Right cardiac atrium (tissue), 5 donors: ENCODE measurements at regions not wholly inside any gene's neighbourhood (a gene's known extent, or its start where the extent isn't known, plus 50 kb on each side); places are given as distances from the start of the nearest gene placed in this dataset.

Experiments used
- ATAC-seq, 2 donors: fragments of 200-7000 bp; cut with Tn5 transposase; one replicate each; pipeline versions ENCODE4 v1.8.0 to v1.9.1; 2020; ENCODE audit warnings: moderate library complexity in 2 of 2, mild to moderate bottlenecking in 1 of 2
- DNase-seq, 3 donors: peaks; one replicate each; pipeline ENCODE4 v3.0.0-alpha.2; 2020
- H3K27ac ChIP-seq: one replicate; pipeline ENCODE4 v1.5.1; 2013; ENCODE audit warnings: mild to moderate bottlenecking, low read length, control low read depth, moderate library complexity
- H3K27me3 ChIP-seq: one replicate; pipeline ENCODE4 v1.6.1; 2013; ENCODE audit not compliant: control insufficient read depth, insufficient read depth
- H3K4me1 ChIP-seq: one replicate; pipeline ENCODE4 v1.6.1; 2013; ENCODE audit warnings: low read length; ENCODE audit not compliant: control insufficient read depth, insufficient read depth
- H3K4me3 ChIP-seq: one replicate; pipeline ENCODE4 v1.5.1; 2013; ENCODE audit warnings: low read length, control low read depth
- H3K9me3 ChIP-seq: one replicate; pipeline ENCODE4 v1.6.1; 2013; ENCODE audit warnings: low read length; ENCODE audit not compliant: control insufficient read depth
- WGBS: extraction: QIAGEN DNeasy Blood & Tissue Kit; methylation state at CpG from one replicate; pipeline ENCODE4 v1.1.7; 2013; 5-methylcytosine and 5-hydroxymethylcytosine counted together
- intact Hi-C, 4 donors: fragments of 100-400 bp; cut with DNase I; formaldehyde crosslinking; loops; one replicate each; pipeline versions ENCODE4 v1.11.0 to v1.14.0; 2022 to 2023
- donor health status: healthy with polysubstance abuse.
- donor health status: DM: no; HTN: yes; CAD: no.
- donor health status: DM: no; HTN: no; CAD: no.
- donor health status: DM: no; HTN: yes; CAD: no; lungs with severe emphysema.
- donor health status: DM: yes; HTN: yes; CAD: no.

- DNase-seq (no peak), ATAC-seq (no peak)
- no peaks in the 10 kb centered on the region for H3K9me3 ChIP-seq
- WGBS: 83% methylated on average over 3 of the region's 3 CpGs
- H3K27ac ChIP-seq: no peak overlapping the region
- no peaks in the 10 kb centered on the region for H3K27me3 ChIP-seq
- no peak overlapping the region for H3K4me3 ChIP-seq
- no peaks in the 10 kb centered on the region for H3K4me1 ChIP-seq
- intact Hi-C loops: no loop called here
These were observed 443.0 kb upstream of the TNP1 start for GRCh38 chr2:217302856-217303255.

- ATAC-seq (peak; percentile 58 to 86), DNase-seq (peak in 1 of 3 donors; percentile 48)
- H3K4me1 ChIP-seq: no peaks in the 10 kb centered on the region
These were observed 441.5 kb upstream of the TNP1 start for GRCh38 chr2:217301142-217301925.

GRCh38 chr2:217299590-217299989 is 439.7 kb upstream of the TNP1 start:
- DNase-seq: no peak
- ATAC-seq: no peak
- Histone ChIP-seq H3K27ac (no peak overlapping the region), H3K9me3 (no peaks in the 10 kb centered on the region), H3K27me3 (no peaks in the 10 kb centered on the region), H3K4me1 (no peaks in the 10 kb centered on the region), H3K4me3 (no peak overlapping the region)
- intact Hi-C loops: no loop called here
- WGBS: 83% methylated on average over 1 of the region's 1 CpG

More at GRCh38 chr2:217301142-217301925, 441.5 kb upstream of the TNP1 start:
- Histone ChIP-seq H3K9me3 (no peaks in the 10 kb centered on the region), H3K27ac (no peak overlapping the region), H3K4me3 (no peak overlapping the region), H3K27me3 (no peaks in the 10 kb centered on the region)
- intact Hi-C loops: no loop called here
- WGBS: 84% methylated on average over 4 of the region's 4 CpGs

- no peak for ATAC-seq
- H3K27ac ChIP-seq: no peak overlapping the region
- 90% methylated on average over 2 of the region's 2 CpGs for WGBS
- H3K27me3 ChIP-seq: no peaks in the 10 kb centered on the region
- intact Hi-C loops: no loop called here
- no peak for DNase-seq
- no peaks in the 10 kb centered on the region for H3K4me1 ChIP-seq
- no peak overlapping the region for H3K4me3 ChIP-seq
- no peaks in the 10 kb centered on the region for H3K9me3 ChIP-seq
These were observed 437.2 kb upstream of the TNP1 start for GRCh38 chr2:217297096-217297495.

- Histone ChIP-seq H3K27ac (no peak overlapping the region), H3K27me3 (no peaks in the 10 kb centered on the region), H3K9me3 (no peaks in the 10 kb centered on the region), H3K4me1 (no peaks in the 10 kb centered on the region), H3K4me3 (no peak overlapping the region)
- no peak for DNase-seq
- intact Hi-C loops: no loop called here
- no peak for ATAC-seq
- WGBS: 81% methylated on average over 4 of the region's 4 CpGs
These were observed 435.0 kb upstream of the TNP1 start for GRCh38 chr2:217294818-217295217.

GRCh38 chr2:217294211-217294610 is 434.3 kb upstream of the TNP1 start:
- whole genome bisulfite sequencing: 61% methylated on average over 2 of the region's 2 CpGs
- Histone ChIP-seq H3K4me3 (no peak overlapping the region), H3K27ac (no peak overlapping the region), H3K9me3 (no peaks in the 10 kb centered on the region), H3K4me1 (peaks cover 2% of the 10 kb centered on the region), H3K27me3 (no peaks in the 10 kb centered on the region)
- ATAC-seq (no peak), DNase-seq (no peak)
- intact Hi-C loops: no loop called here

- peaks cover 2% of the 10 kb centered on the region for H3K4me1 ChIP-seq
- ATAC-seq (no peak), DNase-seq (no peak)
- H3K9me3 ChIP-seq: no peaks in the 10 kb centered on the region
- H3K27me3 ChIP-seq: no peaks in the 10 kb centered on the region
- no peak overlapping the region for H3K4me3 ChIP-seq
- no peak overlapping the region for H3K27ac ChIP-seq
- WGBS: 85% methylated on average over 3 of the region's 3 CpGs
- intact Hi-C loops: no loop called here
These were observed 433.7 kb upstream of the TNP1 start for GRCh38 chr2:217293607-217294006.

GRCh38 chr2:217293046-217293445 is 433.2 kb upstream of the TNP1 start:
- Histone ChIP-seq H3K27ac (no peak overlapping the region), H3K27me3 (no peaks in the 10 kb centered on the region), H3K4me3 (no peak overlapping the region), H3K9me3 (no peaks in the 10 kb centered on the region), H3K4me1 (peaks cover 2% of the 10 kb centered on the region)
- intact Hi-C loops: no loop called here
- 95% methylated on average over 5 of the region's 5 CpGs for WGBS
- ATAC-seq (no peak), DNase-seq (no peak)

GRCh38 chr2:217291259-217291658 is 431.4 kb upstream of the TNP1 start:
- ATAC-seq (no peak), DNase-seq (no peak)
- Histone ChIP-seq H3K27me3 (no peaks in the 10 kb centered on the region), H3K9me3 (no peaks in the 10 kb centered on the region), H3K4me1 (peaks cover 2% of the 10 kb centered on the region), H3K27ac (no peak overlapping the region), H3K4me3 (no peak overlapping the region)
- intact Hi-C loops: no loop called here
- WGBS: 87% methylated on average over 5 of the region's 5 CpGs

- intact Hi-C loops: no loop called here
- H3K27me3 ChIP-seq: no peaks in the 10 kb centered on the region
- no peak for ATAC-seq
- no peak overlapping the region for H3K4me3 ChIP-seq
- no peak overlapping the region for H3K27ac ChIP-seq
- peaks cover 2% of the 10 kb centered on the region for H3K4me1 ChIP-seq
- no peak for DNase-seq
- H3K9me3 ChIP-seq: no peaks in the 10 kb centered on the region
These were observed 430.6 kb upstream of the TNP1 start for GRCh38 chr2:217290467-217290866.

- DNase-seq: peak in 1 of 3 donors; percentile 35
- peak; percentile 82 to 84 for ATAC-seq
- no peak overlapping the region for H3K27ac ChIP-seq
- no peaks in the 10 kb centered on the region for H3K9me3 ChIP-seq
- H3K4me3 ChIP-seq: no peak overlapping the region
- peaks cover 2% of the 10 kb centered on the region for H3K4me1 ChIP-seq
- 26% methylated on average over 2 of the region's 2 CpGs for WGBS
- no peaks in the 10 kb centered on the region for H3K27me3 ChIP-seq
- intact Hi-C loops: no loop called here
These were observed 430.0 kb upstream of the TNP1 start for GRCh38 chr2:217289907-217290280.
